ENCODE measurements at regions not wholly inside any gene's neighbourhood (a gene's known extent, or its start where the extent isn't known, plus 50 kb on each side); places are given as distances from the start of the nearest gene placed in this dataset.

DNA sequence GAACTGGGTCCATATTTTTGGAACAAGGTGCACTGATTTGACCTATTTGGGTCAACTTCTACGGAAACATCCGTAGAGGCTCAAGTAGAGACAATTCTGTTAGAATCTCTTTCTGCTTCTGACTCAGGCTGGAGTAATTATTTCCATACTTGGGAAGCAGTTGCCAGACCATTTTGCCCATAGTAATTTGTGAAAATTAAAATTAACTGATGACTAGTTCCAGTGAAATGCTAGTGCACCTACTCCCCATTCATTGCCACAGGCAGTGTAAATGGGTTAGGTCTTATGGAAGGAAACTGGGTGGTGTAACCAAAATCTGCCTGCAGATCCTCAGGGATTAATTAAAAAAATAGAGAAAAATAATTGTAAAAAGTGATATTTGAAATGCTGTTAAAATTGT lies 201.1 kb downstream of the TENT4A start:
- DNase-seq, result no peak

DNA sequence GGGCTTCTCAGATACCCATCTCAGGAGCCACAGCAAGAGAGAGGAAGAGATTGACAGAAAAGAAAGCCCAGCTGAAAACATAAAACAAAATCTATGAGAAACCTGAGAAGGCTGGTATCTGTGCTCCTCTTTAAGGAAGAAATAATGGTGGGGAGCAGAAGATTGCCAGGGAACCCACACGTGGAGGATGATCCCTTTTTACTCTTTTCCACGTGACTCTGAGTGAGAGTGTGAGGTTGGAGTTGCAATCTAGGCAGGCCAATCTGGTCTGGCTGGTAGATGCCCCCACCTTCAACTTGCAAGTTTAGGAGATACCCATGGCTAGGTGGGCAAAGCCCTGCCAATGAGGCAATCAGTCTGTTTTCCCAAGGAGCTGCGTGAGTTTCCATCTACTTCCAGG lies 202.3 kb downstream of the TENT4A start:
- DNase-seq, result no peak

DNA sequence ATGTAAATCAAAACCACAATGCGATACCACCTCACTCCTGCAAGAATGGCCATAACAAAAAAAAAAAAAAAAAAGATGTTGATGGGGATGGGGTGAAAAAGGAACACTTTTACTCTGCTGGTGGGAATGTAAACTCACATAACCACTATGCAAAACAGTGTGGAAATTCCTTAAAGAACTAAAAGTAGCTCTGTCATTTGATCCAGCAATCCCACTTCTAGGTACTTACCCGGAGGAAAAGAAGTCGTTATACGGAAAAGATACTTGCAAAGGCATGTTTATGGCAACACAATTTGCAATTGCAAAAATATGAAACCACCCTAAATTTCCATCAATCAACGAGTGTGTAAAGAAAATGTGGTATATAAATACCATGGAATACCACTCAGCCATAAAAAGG lies 205.0 kb downstream of the TENT4A start:
- no peak for DNase-seq

DNA sequence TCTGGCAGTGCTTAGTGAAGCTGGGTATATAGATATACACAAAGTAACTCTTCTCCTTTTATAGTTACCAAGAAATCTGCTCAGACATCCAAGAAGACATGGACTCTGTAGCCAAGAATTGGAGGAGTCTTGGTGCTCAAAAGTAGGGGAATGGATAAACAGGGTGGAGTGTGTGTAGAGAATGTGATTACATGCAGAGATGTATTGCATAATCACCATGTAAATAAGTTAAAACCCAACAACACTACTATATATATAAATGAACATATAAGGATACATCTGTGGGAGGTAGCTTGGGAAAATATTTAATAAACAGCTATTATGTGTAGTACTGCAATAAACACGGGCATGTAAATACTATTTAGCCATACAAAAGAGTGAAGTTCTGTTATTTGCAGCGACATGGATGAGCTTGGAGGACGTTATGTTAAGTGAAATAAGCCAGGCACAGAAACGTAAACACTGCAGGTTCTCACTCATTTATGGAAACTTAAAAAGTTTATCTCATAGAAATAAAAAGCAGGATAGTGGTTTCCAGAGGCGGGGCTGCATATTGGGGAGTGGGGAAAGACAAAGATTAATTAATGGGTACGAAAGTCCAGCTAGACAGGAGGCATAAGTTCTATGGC lies 207.5 kb downstream of the TENT4A start:
- DNase-seq, result no peak

DNA sequence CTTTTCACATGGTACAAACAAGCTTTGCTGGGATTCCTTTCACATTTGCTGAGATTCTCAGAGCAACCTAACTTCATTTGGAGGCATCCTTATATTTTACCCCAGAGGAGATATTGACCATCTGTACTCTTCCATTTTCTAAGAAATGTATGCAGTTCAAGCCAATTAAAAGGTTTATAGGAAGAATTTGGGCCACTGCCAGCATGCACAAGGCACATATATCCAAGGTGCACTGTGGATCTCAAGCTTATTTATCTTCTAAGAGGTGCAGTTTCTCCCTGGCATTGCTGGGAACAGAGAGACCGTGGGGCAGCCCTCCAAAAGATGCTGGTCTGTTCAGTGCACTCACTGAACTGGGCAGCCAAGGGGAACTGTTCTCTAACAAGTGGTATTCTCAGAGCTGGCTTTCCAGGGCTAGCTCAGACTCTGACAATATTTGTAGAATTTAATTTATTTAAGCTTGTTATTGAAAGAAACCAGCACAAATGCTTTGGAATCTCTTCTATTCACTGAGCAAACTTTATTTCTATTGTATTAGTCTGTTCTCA lies 213.3 kb downstream of the TENT4A start:
- no peak for DNase-seq

DNA sequence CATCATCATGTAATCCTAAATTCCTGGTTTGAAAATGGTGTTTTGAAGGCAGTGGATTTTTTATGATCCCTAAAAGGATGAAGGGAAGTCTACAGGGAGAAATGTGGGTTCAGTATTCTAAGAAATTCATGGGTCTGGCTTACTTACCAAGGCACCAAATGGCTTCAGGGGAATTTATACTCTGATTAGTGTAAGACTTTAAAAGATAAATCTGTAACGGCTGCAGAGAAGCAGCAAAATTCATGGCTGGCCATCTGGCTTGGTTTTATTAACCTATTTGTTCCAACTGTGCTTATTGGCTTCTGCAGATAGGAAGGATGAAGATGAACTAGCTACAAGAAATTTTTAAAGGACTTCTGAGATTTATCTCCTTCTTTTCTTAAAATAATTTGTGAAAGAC lies 222.8 kb downstream of the TENT4A start:
- DNase-seq, result no peak

DNA sequence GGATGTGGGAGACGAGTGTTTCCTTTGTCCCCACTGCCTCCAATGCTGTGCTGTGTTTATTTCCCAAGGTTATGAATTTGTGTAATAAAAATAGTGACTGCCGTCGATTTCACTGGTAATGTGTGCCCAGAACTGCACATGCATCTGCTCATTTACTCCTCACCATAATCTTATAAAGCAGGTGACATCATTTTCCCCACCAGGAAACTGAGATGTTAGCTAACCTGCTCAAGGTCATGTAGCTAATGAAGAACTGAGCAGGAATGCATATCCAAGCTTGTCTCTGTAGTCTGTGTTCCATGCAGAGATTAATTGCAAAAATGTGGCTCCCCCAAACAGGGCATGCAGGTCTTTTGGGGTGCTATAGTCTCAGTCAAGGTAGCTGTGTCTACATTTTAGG lies 224.4 kb downstream of the TENT4A start:
- DNase-seq, result no peak

DNA sequence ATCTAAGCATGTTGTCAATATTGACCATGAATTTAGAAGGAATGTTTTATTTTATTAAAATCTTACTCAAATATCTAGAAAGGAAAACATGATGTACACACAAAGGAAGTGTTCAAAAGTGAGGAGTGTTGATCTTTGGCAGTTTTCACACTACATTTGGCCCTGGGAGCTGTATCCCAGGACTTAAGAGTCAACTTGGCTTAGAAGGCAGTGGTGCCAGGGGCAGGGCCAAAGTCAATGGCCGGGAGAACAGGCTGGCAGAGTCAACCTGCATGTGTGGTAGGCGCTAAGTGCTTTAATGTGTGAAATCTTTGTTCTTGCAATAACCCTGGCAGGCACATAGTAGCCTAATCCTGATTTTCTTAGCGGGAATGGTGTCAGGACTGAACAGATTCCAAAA lies 228.4 kb downstream of the TENT4A start:
- DNase-seq, result peak in 1 of 58 donors; percentile 15

DNA sequence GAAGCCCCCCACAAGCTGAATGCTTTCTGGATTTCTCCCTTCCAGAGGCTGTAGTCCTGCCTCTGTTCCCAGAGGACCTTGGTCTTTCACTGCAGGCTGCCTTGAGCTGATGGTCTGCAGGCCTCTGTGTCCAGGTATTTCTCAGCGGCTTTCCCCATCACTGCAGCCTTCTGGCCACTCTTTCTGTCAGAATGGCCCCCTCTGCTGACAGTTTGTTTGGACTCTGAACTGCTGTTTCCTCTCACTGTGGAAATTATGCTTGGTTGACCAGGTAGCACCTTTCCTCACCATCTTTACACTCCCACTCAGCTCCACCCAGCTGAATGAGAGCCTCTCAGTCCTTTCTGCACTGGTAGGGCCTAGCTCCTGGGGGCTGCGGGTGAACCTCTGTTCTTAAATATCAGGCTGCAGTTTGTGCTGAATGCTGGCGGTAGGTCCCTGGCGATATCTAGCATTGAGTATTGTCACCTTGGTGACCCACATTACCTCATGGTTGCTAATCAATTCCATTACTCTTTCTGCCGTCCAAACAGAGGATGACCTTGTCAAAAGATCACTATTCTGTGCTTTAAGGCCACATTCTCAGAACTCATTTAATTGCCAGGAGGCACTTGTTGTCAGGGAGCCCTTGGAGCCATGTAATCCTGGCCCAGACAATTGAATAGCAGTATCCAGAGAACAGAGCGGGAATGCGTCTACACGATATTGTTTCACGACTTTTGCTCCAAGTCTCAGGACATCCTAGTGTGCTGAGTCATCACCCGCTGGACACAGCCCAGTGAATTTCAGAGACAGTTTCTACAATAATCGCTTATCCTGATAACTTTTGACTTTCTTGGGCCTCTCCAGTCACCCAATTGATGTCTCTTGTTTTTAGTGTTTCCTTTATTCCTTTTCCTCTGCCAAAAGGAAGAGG lies 230.2 kb downstream of the TENT4A start:
- peak in 1 of 58 donors; percentile 19 for DNase-seq

DNA sequence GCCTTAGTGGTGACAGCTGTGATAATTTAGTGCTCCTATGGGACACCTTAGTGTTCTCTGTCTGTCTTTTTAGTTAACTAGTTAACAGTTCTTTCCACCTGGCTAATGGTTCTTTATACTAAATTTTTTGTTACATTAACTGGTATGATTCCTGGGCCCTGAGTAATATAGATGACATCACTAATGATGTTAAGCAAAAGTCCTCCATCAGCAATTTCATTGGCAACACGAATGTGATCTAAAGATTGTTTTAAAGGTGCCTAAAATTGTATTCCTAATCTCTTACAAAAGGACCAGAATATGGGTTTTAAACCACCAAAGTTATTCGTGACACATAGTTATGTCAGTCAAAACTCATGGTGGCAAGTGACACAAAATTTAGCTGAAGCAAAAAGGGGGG lies 235.3 kb downstream of the TENT4A start:
- no peak for DNase-seq

DNA sequence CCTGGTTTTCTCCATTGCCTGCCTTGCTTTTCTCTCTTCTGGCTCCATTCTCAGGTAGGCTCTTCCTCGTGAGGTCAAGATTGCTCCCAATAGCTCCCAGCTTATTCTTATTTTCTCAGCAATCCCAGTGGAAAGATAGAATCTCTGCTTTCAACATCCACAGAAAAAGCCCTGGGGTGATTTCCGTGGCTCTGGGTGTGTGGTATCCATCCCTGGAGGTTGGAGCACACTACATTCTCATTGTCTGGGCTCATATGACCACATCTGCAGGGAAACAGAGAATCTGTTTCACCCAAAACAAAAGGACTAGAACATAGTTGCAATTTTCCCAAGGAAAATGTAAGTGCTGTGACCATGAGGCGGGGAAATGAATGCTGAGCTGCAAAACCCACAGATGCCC lies 236.0 kb downstream of the TENT4A start:
- DNase-seq, result no peak

DNA sequence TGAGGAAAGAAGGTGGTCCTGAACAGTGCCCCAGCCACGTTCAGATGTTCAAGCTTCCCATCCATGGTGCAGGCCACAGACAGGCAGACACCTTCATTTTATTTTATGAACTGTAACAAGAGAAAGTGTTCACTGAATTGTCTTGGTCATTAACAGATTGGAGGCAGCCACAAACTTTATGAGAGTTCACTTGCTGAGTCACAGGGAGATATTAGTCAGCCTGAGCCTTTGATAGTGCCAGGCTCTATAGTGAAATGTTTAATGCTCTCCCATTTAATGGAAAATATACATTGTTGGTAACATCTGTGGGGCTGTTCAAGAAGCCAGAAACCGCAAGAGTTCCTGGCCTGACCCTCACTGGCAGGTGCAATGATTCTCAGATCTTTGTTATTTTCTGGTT lies 237.0 kb downstream of the TENT4A start:
- DNase-seq, result no peak

DNA sequence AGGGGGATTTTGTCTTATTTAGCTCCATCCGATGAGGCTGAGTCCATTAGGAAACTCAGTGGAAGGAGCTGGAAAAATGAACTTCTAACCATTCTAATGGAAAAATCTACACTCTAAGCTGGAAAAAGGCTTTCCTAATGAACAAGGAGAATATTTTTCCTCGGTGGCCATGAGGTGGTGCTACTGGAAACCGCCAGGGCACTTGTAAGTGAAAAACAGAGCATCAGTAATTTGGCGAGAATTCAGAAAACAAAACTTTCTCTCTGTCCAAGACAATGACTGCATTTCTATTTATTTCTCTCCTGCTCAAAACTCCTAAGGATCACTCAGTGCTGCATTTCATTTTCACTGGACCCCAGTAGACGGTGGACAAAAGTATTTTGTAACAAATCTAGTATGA lies 237.6 kb downstream of the TENT4A start:
- no peak for DNase-seq

DNA sequence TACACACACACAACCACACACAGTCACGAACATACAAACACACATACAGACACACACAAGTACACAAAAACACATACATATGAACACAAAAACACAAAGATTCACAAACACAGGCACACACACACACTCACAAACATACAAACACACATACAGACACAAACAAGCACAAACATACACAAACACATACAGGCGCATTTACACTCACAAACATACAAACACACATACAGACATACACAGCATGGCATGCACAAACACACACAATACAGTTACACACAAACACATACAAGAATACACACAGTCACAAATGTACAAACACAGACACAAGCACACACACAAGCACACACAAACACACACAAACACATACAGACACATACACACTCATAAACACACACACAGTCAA lies 247.9 kb downstream of the TENT4A start:
- DNase-seq, result no peak

DNA sequence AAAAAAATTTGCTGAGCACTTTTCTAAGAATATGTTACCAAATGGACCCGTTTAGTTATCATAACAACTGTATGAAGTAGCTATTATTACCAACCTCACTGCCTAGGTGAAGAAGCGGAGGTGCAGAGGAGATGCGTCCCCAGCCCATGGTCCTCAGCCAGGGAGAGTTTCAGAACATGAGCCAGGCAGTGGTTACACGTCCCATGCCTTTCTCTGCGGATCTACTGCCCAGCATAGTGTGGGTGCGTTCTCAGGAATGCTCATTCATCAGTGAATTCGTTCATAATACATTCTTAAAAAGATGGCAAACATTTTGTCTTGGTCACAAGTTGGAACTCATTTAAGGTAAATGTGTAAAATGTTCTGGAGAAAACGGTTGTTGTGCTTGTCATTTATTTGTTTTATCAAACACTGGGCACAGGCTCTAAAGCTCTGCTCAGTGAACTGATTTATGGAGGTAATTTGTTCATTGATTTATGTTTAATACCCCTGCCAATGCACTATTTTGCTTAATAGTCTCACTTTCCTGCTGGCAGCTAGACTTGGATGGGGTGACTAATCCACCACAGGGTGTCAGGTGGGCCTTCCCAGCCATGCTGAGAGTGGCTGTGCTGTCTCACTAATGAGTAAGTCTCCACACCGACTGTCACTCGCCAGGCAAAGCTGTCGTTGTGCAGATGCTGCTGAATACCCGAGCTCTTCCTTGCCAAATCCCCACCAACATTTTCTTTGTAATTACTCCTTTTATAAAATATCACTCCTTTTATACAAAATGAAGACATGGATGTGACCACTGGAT lies 248.8 kb downstream of the TENT4A start:
- peak in 19 of 58 donors; percentile 2 to 43 (median 16) for DNase-seq

DNA sequence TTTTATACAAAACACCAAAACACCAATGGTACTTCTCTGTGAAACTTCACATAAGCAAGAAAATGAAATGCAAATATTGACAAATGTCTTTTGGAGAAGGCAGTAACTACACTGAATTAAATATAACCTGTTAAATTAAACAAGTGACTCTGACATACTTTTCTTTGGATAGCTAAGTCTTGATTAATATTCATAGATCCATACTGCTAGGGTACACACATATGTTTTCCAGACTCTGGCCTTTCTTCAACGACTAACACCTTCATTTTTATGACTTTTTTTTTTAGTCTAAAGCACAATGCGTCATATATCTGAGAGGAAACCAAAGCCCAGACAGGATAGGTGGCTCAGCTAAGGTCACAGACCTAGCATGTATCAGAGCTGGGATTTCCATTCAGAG lies 263.7 kb downstream of the TENT4A start:
- no peak for DNase-seq

DNA sequence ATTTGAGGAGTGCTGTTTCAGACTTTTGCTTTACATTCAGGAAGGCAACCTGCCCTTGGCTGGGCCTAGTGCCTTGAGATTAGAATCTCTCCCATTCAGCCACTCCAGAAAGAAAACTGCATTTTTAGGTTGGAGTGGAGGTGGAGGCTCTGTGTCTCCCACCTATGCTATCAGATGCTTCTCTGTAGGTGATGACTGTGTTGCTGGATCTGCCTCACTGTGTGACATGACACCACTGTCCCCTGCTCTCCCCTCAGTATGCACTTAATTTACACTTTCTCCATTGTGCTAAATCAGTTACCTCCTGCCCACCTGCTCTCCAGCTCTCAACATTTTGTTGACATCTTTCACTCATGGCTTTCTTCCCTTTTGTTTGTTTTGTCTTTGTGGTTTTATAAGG lies 265.8 kb downstream of the TENT4A start:
- no peak for DNase-seq

DNA sequence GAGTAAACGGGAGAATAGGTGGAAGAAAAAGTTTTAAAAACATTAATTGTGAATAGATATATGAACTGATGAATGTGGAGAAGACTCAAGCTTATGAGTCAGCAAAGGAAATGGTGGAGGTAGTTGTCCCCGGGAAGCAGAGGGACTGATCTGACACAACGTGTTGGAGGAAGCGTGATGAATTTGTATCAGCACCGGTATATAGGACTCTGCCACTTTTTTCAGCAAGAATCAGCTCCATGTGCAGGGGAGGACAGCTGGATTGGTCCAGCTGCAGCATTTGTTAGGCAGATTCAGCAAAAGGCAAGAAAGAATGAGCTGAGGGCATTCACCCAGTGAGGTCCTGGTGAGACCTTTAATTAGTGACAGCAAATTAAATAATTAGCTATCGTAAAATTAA lies 276.0 kb downstream of the TENT4A start:
- no peak for DNase-seq

DNA sequence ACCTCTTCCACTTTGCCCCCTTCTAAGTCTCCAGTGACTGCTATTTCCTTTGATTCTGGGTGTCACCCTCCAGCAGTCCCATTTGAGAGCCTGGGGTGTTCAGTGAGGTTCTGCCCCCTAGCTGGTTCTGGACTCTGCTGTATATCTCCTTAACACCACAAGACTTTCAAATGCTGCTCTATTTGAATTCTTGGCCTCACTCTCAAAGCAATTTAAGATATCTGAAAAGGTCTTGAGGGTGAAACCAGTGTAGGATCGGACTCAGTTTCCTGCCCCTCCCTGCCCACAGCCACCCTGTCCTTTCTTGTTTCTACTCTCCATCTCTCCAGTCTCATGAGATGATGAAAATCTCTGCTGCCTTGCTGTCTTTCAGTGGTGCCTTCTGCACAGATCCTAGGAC lies 280.9 kb downstream of the TENT4A start:
- DNase-seq, result no peak

DNA sequence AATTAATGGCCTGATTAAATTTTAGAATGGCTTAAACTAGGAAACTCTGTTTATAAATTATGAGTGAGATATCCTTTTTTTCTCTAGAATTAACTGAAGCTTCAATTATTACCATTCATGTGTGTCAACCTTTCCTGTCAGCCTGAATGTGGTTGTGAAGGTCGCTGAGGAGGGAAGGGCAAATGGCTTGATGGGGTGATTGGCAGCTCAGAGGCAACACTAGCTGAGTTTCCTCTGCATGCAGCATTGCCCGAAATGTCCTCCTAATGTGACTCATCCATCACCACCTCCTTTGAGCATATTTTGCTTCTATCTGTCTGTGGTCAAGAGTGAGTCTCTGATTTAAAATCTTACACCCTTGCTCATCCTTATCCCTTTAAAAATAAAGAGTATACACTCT lies 281.9 kb downstream of the TENT4A start:
- no peak for DNase-seq

DNA sequence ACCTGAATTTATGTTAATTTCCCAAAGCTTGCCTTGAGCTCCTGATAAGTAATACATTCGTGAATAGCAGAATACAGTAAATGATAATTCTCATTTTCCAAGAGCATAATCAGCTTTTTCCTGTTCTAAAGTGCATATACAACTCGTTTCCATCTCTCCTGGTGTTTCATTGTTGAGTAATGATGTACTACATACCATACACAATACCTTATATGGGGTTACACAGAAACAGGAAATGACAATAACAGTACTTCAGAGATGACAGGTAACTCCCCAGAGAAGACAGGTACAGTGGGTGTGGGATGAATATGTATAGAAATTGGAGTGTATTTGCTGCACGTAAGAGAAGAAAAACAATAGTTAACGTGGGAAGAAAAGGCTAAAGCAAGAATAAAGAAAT lies 287.1 kb downstream of the TENT4A start:
- DNase-seq, result no peak

DNA sequence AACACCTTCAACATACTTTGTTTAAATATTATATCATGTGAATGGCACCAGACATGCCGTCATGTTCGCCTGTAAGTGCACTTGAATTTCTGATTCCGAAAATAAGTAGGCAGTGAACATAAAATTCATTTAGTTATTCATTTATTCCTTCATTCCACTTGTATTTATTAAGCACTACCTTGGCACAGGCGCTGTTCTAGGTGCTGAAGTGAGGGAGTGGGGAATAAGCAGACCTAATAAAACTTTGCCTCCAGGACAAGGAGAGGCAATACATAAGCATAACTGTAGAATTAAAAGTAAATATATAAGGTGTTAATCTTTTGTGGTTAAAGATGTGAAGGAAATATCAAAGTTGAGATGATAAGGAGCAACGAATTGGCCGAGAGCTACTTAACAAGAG lies 297.4 kb downstream of the TENT4A start:
- no peak for DNase-seq

Data from anterior cingulate cortex (tissue), 58 donors.